ENCODE measurements at regions not wholly inside any gene's neighbourhood (a gene's known extent, or its start where the extent isn't known, plus 50 kb on each side); places are given as distances from the start of the nearest gene placed in this dataset.

DNA sequence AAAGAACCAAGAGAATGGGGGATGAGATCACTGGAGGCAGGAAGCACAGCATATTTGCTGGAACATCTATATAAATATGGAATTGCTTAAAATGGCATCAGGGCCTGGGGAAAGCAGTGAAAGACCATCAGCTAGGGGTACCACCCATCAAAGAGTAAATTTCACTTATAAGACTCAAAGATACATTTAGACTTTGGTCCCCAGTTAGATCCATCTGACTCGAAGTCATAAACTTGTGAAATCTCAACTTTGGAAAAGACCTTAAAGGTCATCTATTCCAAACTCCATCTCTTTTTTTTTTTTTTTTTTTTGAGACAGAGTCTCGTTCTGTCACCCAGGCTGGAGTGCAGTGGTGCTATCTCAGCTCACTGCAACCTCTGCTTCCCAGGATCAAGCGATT, 109.8 kb downstream of the UNC5CL start:
- H3K14ac ChIP-seq (ENCODE audit: insufficient read length), result no peak overlapping the region
- H2BK20ac ChIP-seq (ENCODE audit: low read length), result no peak overlapping the region
- no peaks in the 10 kb centered on the region for H3K79me2 ChIP-seq (ENCODE audit: control insufficient read depth in 1 of 2, insufficient read depth in 2 of 2, low read length in 2 of 2)
- H3K27me3 ChIP-seq (replicated peaks in 1 of 4; ENCODE audit: control insufficient read depth in 3 of 4, extremely low read depth in 1 of 4, insufficient read depth in 3 of 4, low read length in 3 of 4), result no peaks in the 10 kb centered on the region
- H4K8ac ChIP-seq (ENCODE audit: extremely low read depth, insufficient read depth, low read length), result no peak overlapping the region
- no peak overlapping the region for H3K4me3 ChIP-seq (ENCODE audit: extremely low read depth in 1 of 4, insufficient read depth in 2 of 4, low read depth in 3 of 4, low read length in 4 of 4)
- no peaks in the 10 kb centered on the region for H4K20me1 ChIP-seq (replicated peaks in 1 of 2; ENCODE audit: control insufficient read depth in 1 of 2, insufficient read depth in 2 of 2, low read length in 2 of 2)
- no peak overlapping the region for H4K91ac ChIP-seq (replicated peaks; ENCODE audit: insufficient read length, low read length)
- H2BK5ac ChIP-seq (ENCODE audit: low read depth, low read length), result no peak overlapping the region
- FAIRE-seq, result no peak
- H3K4me2 ChIP-seq (ENCODE audit: insufficient read depth in 1 of 2, low read depth in 2 of 2, low read length in 2 of 2), result no peak overlapping the region
- DNase-seq (ENCODE audit: low read depth in 1 of 2, low spot score in 2 of 2), result no peak
- no peak overlapping the region for H3K4ac ChIP-seq (replicated peaks; ENCODE audit: insufficient read length, low read depth, low read length)
- POLR2A ChIA-PET (ENCODE audit: partially characterized antibody), result no interaction called here
- H3K9ac ChIP-seq (replicated peaks in 1 of 4; ENCODE audit: extremely low read depth in 1 of 4, low read depth in 3 of 4, low read length in 3 of 4), result no peak overlapping the region
- CTCF ChIA-PET (ENCODE audit: partially characterized antibody), result interaction anchor here (0.6 kb wide), 1 partner anchor 171 kb away, joined by 3 read pairs; no protein-coding TSS in a partner anchor
- H3K23me2 ChIP-seq (ENCODE audit: low read depth, low read length), result no peaks in the 10 kb centered on the region
- no peak overlapping the region for H3K56ac ChIP-seq (replicated peaks; ENCODE audit: insufficient read length, low read depth, low read length)
- H3K27ac ChIP-seq (ENCODE audit: low read depth, low read length), result no peak overlapping the region
- no peak overlapping the region for H3K23ac ChIP-seq (ENCODE audit: insufficient read length)
- TF ChIP-seq YY1 (IDR thresholded peaks at IDR 0.05; ENCODE audit: low read depth, low read length) (no peak), SIRT6 (IDR thresholded peaks at IDR 0.05; ENCODE audit: low read length) (no peak), MAFK (IDR thresholded peaks at IDR 0.05; ENCODE audit: low read depth, low read length) (no peak), TEAD4 (IDR thresholded peaks at IDR 0.05; ENCODE audit: low read depth, low read length) (no peak), SP4 (IDR thresholded peaks at IDR 0.05; ENCODE audit: low read length) (no peak), GTF2F1 (IDR thresholded peaks at IDR 0.05; ENCODE audit: borderline replicate concordance, low read depth, low read length) (no peak), RBBP5 (IDR thresholded peaks at IDR 0.05; ENCODE audit: borderline replicate concordance, low read depth, low read length) (no peak), CHD1 (IDR thresholded peaks at IDR 0.05; ENCODE audit: low read depth, low read length) (no peak)
- H4K5ac ChIP-seq (ENCODE audit: insufficient read length, low read depth, low read length), result no peak overlapping the region
- no peak overlapping the region for H2BK12ac ChIP-seq (ENCODE audit: low read depth, low read length)
- no peak overlapping the region for H2AK5ac ChIP-seq (ENCODE audit: low read depth, low read length)
- H3K9me3 ChIP-seq (ENCODE audit: insufficient read depth in 2 of 2, low read depth in 1 of 2, low read length in 1 of 2), result no peaks in the 10 kb centered on the region
- no peaks in the 10 kb centered on the region for H3K36me3 ChIP-seq (ENCODE audit: control insufficient read depth in 2 of 4, insufficient read depth in 4 of 4, low read length in 3 of 4)
- H2BK15ac ChIP-seq (ENCODE audit: low read length), result no peak overlapping the region
- no peak overlapping the region for H3K18ac ChIP-seq (ENCODE audit: extremely low read depth, low read length)
- no peaks in the 10 kb centered on the region for H3K4me1 ChIP-seq (replicated peaks in 1 of 4; ENCODE audit: control insufficient read depth in 3 of 4, insufficient read depth in 4 of 4, low read length in 3 of 4)
- WGBS, 2 experiments (ENCODE audit: extremely low coverage in 1 of 2, insufficient coverage in 1 of 2, insufficient read length in 1 of 2, insufficient replicate concordance in 2 of 2, low coverage in 1 of 2, low lambda C conversion rate in 2 of 2, missing lambda C conversion rate in 1 of 2), result 94% methylated on average over 2 of the region's 3 CpGs; no CpG with 5 or more reads in 1 of the 2 experiments
- H3K79me1 ChIP-seq (ENCODE audit: low read depth, low read length), result no peaks in the 10 kb centered on the region
- no peak overlapping the region for H2BK120ac ChIP-seq (replicated peaks; ENCODE audit: low read depth, low read length)
- no peak overlapping the region for H2AFZ ChIP-seq (ENCODE audit: low read length)
